Embryonic facial prominence (tissue), 1 donor: ENCODE measurements at regions not wholly inside any gene's neighbourhood (a gene's known extent, or its start where the extent isn't known, plus 50 kb on each side); places are given as distances from the start of the nearest gene placed in this dataset.
"Not testable (repeated sequence)": the region's sequence is repeated elsewhere in the genome, so short reads cannot be mapped to it uniquely, and the experiment has no call there.

ENCODE experiments used
- DNase-seq: peaks from one replicate; pipeline ENCODE4 v3.0.0-alpha.2; 2016; ENCODE audit errors: extremely low spot score

- no peak for DNase-seq
Measured at GRCh38 chr10:52368725-52369124, 54.6 kb downstream of the DKK1 start.

DNA sequence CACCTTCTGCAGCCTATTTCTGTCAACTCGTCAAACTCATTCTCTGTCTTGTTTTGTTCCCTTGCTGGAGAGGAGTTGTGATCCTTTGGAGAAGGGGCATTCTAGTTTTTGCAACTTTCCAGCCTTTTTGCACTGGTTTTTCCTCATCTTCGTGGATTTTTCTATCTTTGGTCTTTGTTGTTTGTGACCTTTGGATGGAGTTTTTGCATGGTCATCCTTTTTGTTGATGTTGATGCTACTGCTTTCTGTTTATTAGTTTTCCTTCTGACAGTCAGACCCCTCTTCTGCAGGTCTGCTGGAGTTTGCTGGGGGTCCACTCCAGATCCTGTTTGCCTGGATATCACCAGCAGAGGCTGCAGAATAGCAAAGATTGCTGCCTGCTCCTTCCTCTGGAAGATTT is 60.1 kb downstream of the DKK1 start:
- not testable (repeated sequence) for DNase-seq

DNA sequence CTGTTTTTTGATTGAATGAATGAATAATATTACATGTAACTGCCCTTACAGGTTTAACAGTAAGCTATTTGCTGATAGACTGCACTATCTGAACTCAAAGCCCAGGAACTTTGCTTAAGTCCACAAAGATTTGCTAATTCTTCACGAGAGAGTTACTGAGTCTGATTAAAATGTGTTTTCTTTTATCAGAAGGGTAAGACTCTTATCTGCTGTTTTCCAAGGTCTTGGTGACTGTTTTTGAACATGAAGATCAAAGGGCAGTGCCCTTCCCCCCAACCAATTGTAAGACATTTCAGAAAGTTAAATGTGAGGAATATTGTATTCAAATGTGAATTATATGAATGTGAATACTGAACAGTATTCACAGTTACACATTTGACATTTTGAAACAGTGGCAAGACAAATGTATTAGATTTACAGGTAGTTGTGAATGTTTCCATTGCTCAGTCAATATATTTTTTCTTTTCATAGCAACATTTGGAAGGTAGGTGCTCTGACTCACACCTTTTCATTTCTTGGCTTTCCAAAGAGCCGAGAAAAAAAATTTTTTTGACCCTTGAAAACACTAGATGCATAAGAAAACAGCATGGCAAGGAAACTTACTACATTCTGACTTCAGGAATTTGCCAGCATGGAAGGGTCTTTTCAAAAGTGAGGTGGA is 62.7 kb downstream of the DKK1 start:
- no peak for DNase-seq

- DNase-seq, result no peak
Measured at GRCh38 chr10:52378124-52378523, 64.0 kb downstream of the DKK1 start.

DNA sequence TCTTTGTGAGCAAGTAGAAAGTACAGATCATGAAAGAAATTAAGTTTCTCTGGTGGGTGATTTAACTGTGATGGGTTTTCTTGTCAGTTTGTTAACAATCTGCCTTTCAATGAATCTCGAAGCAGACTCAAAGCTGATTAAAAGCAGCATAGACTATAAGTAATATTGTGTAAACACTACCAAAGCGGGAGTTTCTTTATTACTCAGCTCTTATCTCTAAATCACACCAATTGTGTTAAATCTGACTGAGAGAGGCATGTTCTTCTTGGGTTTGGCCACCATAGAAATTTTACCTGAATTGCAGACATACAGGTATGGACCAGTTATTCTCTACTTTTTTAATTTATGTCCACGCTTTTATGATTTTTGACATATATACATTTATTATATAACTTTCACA is 65.2 kb downstream of the DKK1 start:
- no peak for DNase-seq

GRCh38 chr10:52383088-52383487 is 69.0 kb downstream of the DKK1 start:
- DNase-seq, result no peak

DNA sequence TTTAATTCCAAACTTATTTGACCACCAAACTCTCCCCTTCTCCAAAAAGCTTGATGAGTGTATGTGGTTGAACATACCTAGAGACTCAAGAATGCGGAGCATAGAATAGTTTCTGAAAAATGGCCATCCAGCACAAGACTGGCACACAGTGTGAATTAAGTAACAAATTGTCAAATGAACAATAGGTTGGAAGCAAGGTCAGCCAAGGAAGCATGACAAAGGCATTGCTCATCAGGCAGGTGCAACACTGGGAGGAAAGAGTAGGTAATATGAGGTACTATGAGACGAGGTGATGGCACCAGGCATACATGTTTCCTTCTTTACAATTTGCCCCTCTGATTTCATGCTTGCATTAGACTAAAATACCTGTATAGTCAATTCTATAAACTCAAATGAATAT is 73.7 kb downstream of the DKK1 start:
- DNase-seq, result no peak

- DNase-seq, result no peak
Measured at GRCh38 chr10:52390388-52390787, 76.3 kb downstream of the DKK1 start.

GRCh38 chr10:52391927-52392602 is 78.0 kb downstream of the DKK1 start:
- no peak for DNase-seq

GRCh38 chr10:52394246-52394645 is 80.2 kb downstream of the DKK1 start:
- no peak for DNase-seq

DNA sequence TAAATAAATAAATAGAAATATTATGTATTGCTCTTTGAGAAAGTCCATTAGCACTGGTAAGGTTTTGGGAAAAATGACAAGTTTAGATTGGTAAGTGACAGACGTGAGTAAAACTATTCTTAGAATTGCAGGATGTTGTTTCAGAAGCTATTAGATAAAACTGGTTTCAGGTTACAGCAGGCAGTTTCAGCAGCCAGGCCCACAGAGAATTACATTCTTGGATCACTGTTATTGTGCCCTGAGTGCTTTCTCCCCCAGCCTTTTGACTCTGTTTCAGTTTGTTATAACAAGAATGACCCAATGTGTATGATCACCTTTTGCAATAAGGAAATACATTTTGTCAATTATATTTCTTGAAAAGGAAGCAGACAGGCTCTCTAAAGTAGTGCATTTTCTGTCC is 86.5 kb downstream of the DKK1 start:
- DNase-seq, result no peak

- not testable (repeated sequence) for DNase-seq
Measured at GRCh38 chr10:52403801-52404200, 89.7 kb downstream of the DKK1 start.

DNA sequence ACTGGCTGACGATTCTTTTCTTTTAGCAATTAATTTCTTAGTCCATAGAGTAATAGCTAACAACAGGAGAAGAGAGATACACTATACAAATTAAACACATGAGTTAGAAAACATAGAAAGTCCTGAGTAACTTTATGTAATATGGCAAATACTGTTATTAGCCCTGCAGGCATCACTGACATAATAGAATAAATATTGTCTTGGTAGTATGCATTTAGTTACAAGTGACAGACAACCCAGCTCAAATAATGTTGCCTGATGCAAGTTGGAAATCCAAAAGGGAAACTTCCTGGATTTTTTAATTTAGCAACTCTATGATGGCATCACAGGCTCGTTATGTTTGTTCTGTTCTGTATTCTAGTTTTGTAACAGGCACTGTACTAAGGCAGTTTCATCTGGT is 95.1 kb downstream of the DKK1 start:
- DNase-seq, result no peak

DNA sequence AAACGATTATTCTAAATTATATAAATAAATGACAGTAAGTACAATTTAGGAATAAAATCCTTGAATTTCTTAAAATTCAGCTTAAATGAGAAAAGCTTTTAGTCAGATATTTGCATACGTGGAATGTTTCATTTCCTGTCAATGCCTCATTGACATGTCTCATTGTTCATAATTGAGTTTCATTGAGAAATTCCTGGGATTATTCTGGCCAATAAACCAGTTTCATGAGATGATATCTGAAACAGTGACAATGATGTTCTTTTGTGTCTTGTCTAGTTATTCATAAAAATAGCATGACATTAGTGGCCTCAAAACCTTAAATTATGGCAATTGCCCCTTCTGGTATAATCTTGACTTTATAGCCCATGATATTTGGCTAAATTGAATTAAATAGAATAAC is 95.8 kb downstream of the DKK1 start:
- DNase-seq, result no peak

DNA sequence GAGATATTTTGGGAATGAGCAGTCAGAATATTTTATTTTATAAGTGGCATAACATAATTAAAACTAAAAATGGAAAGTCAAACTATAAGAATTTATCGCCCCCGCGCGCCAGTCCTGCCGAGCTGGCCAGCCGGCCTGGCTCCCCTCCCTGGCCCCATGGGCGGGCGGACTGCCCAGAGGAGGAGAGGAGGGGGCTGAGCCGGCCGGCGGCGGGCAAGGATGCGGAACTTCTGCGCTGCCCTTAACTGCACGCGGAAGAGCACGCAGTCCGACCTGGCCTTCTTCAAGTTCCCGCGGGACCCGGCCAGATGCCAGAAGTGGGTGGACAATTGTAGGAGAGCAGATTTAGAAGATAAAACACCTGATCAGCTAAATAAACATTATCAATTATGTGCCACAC is 96.8 kb downstream of the DKK1 start:
- no peak for DNase-seq

DNA sequence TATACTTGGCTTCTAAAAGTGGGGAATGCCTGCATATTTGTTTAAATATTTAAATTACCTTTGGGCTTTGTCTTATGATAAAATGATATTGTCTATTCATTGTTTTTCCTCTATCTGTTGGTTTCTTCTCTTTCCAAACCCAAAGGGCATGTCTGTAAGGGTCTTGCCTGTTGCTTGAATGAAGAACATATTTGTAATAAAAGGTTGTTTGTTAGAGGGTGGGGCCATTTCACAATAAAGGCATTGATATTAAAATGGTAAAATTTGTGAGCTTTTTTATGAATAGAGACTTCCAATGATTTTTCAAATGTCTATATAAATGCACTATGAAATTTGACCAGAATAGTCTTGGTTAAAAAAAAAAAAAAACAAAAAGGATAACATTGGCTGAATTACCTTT is 105.2 kb downstream of the DKK1 start:
- DNase-seq, result no peak

- DNase-seq, result no peak
Measured at GRCh38 chr10:52420656-52421055, 106.6 kb downstream of the DKK1 start.

DNA sequence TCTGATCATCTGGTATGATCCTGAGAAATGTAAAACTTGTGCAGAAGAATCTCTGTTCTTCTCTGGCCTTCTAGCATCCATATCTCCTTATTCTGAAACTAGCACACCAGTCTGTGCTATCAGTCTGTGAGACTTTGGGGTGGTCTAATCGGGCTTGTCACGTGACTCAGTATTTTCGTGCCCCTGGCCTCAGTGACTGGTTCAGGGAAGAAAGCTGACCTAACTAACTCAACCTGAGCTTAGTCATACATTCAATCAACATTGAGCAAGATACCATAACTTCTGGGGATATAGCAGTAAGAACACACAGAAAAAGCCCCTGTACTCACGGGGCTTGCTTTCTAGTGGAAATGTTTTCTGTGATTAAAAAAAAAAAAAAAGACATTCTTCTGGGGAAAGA is 109.3 kb downstream of the DKK1 start:
- no peak for DNase-seq

GRCh38 chr10:52424341-52424740 is 110.3 kb downstream of the DKK1 start:
- no peak for DNase-seq

- no peak for DNase-seq
Measured at GRCh38 chr10:52434734-52435133, 120.7 kb downstream of the DKK1 start.

DNA sequence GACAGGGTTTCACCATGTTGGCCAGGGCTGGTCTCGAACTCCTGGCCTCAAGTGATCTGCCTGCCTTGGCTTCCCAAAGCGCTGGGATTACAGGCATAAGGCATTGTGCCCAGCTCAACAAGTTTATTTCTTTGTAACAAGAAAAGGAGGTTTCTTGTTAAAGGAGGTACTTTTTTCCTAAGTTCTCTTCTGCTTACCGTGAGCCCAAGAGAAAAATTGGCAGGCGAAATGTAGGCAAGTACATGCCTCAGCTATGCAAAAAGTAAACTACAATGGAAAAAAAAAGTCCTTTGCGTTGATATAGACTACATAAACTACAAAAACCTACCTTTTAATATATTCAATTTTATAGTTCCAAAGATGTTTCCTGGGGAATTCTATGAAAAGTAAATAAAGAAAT is 122.6 kb downstream of the DKK1 start:
- DNase-seq, result no peak

- DNase-seq, result no peak
Measured at GRCh38 chr10:52437205-52437646, 123.1 kb downstream of the DKK1 start.

- DNase-seq, result no peak
Measured at GRCh38 chr10:52438119-52438518, 124.0 kb downstream of the DKK1 start.
